Nephron (organoid): ENCODE measurements at regions not wholly inside any gene's neighbourhood (a gene's known extent, or its start where the extent isn't known, plus 50 kb on each side); places are given as distances from the start of the nearest gene placed in this dataset.
"Not testable (repeated sequence)": the region's sequence is repeated elsewhere in the genome, so short reads cannot be mapped to it uniquely, and the experiment has no call there.

Source experiments
- H3K27ac Mint-ChIP-seq, 3 experiments: 2 replicates each; pipeline ENCODE4 v1.8.0; 2020; ENCODE audit warnings: mixed read lengths in 3 of 3, mild to moderate bottlenecking in 2 of 3, moderate library complexity in 1 of 3
- H3K27me3 Mint-ChIP-seq: 2 replicates; pipeline ENCODE4 v1.8.0; 2021; ENCODE audit warnings: low read depth, mild to moderate bottlenecking, moderate library complexity, mixed read lengths
- H3K36me3 Mint-ChIP-seq: 2 replicates; pipeline ENCODE4 v1.8.0; 2020; ENCODE audit warnings: low read depth, mixed read lengths
- H3K4me1 Mint-ChIP-seq: 2 replicates; pipeline ENCODE4 v1.8.0; 2020; ENCODE audit warnings: mixed read lengths
- H3K4me3 Mint-ChIP-seq, 3 experiments: 2 replicates each; pipeline ENCODE4 v1.8.0; 2020; ENCODE audit warnings: mild to moderate bottlenecking in 3 of 3, mixed read lengths in 3 of 3, moderate library complexity in 2 of 3
- H3K9me3 Mint-ChIP-seq: 2 replicates; pipeline ENCODE4 v1.8.0; 2020; ENCODE audit warnings: mixed read lengths
- CTCF ChIP-seq, 3 experiments: fragments of 200-600 bp; sonication (generic); IDR thresholded peaks; one replicate each; pipeline ENCODE4 v1.5.0; 2021; ENCODE audit warnings: antibody characterized with exemption in 3 of 3; ENCODE audit not compliant: unreplicated experiment in 3 of 3

DNA sequence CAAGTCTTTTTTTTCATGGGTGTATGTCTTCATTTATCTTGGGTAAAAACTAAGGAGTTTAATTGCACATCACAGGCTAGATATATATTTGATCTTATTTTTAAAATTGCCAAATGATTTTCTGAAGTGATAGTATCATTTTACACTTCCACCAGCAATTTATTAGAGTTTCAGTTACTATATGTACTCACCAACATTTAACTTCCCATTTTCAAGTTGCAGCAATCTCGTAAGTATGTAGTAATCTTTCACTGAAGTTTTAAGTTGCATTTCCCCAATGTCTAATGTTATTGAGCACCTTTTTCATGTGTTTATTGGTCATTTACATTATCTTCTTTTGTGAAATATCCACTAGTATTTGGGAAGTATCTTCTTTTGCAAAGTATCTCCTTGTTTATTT is 277.4 kb upstream of the CNR1 start:
- no peak for TF ChIP-seq CTCF (IDR thresholded peaks at IDR 0.05; ENCODE audit: unreplicated experiment in 3 of 3)
- H3K36me3 Mint-ChIP-seq, result no peaks in the 10 kb centered on the region
- no peak overlapping the region for H3K4me3 Mint-ChIP-seq
- no peak overlapping the region for H3K27ac Mint-ChIP-seq
- H3K4me1 Mint-ChIP-seq, result no peaks in the 10 kb centered on the region
- H3K27me3 Mint-ChIP-seq, result no peaks in the 10 kb centered on the region
- peaks cover 6% of the 10 kb centered on the region for H3K9me3 Mint-ChIP-seq

GRCh38 chr6:88442737-88443136 is 276.6 kb upstream of the CNR1 start:
- no peaks in the 10 kb centered on the region for H3K36me3 Mint-ChIP-seq
- no peak for TF ChIP-seq CTCF (IDR thresholded peaks at IDR 0.05; ENCODE audit: unreplicated experiment in 3 of 3)
- H3K9me3 Mint-ChIP-seq, result peaks cover 4% of the 10 kb centered on the region
- H3K4me3 Mint-ChIP-seq, result no peak overlapping the region
- H3K27ac Mint-ChIP-seq, result no peak overlapping the region
- H3K4me1 Mint-ChIP-seq, result no peaks in the 10 kb centered on the region
- H3K27me3 Mint-ChIP-seq, result no peaks in the 10 kb centered on the region

DNA sequence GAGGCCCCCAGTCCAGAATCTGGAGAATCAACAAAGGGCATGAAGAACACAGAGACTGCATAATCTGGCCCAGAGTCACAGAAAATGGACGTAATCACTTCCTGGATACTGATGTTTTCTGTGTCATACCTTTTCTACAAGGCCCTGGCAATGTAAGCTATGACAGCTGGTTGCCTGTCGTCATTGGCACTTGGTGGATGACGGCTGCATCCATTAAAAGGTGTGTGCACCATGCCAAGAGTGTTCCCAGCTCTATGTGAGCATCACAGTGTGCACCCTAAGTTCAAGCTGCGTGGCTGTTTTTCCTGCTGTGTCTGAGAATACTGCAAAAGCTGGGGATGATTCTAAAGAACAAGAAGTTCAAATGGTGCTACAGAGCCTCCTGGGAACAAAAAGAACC is 275.2 kb upstream of the CNR1 start:
- no peaks in the 10 kb centered on the region for H3K36me3 Mint-ChIP-seq
- peaks cover 3% of the 10 kb centered on the region for H3K9me3 Mint-ChIP-seq
- H3K27me3 Mint-ChIP-seq, result no peaks in the 10 kb centered on the region
- no peak for TF ChIP-seq CTCF (IDR thresholded peaks at IDR 0.05; ENCODE audit: unreplicated experiment in 3 of 3)
- H3K4me1 Mint-ChIP-seq, result no peaks in the 10 kb centered on the region
- no peak overlapping the region for H3K4me3 Mint-ChIP-seq
- no peak overlapping the region for H3K27ac Mint-ChIP-seq

DNA sequence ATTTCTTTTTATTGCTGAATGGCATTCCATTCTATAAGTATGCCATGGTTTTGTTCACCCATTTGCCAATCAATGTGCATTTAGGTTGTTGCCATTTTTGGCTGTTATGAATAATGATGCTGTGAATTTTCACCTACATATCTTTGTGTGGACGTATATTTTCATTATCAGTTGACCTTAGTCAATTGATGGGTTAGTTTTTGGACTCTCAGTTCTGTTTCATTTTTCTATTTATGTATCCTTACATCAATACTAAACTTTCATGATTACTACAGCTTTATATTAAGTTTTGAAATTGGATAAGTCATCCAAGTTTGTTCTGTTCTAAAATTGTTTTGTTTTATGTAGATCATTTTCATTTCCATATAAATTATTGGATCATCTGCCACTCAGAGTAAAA is 261.9 kb upstream of the CNR1 start:
- Mint-ChIP-seq H3K4me1 (no peaks in the 10 kb centered on the region), H3K27ac (no peak overlapping the region), H3K36me3 (no peaks in the 10 kb centered on the region), H3K27me3 (no peaks in the 10 kb centered on the region), H3K4me3 (no peak overlapping the region), H3K9me3 (no peaks in the 10 kb centered on the region)
- no peak for TF ChIP-seq CTCF (IDR thresholded peaks at IDR 0.05; ENCODE audit: unreplicated experiment in 3 of 3)

- no peaks in the 10 kb centered on the region for H3K36me3 Mint-ChIP-seq
- TF ChIP-seq CTCF (IDR thresholded peaks at IDR 0.05; ENCODE audit: unreplicated experiment in 3 of 3), result no peak
- no peak overlapping the region for H3K4me3 Mint-ChIP-seq
- no peak overlapping the region for H3K27ac Mint-ChIP-seq
- no peaks in the 10 kb centered on the region for H3K4me1 Mint-ChIP-seq
- no peaks in the 10 kb centered on the region for H3K9me3 Mint-ChIP-seq
- no peaks in the 10 kb centered on the region for H3K27me3 Mint-ChIP-seq
These were observed 259.9 kb upstream of the CNR1 start for GRCh38 chr6:88426005-88426404.

- no peak overlapping the region for H3K27ac Mint-ChIP-seq
- no peaks in the 10 kb centered on the region for H3K27me3 Mint-ChIP-seq
- H3K9me3 Mint-ChIP-seq, result no peaks in the 10 kb centered on the region
- H3K36me3 Mint-ChIP-seq, result no peaks in the 10 kb centered on the region
- H3K4me3 Mint-ChIP-seq, result no peak overlapping the region
- no peaks in the 10 kb centered on the region for H3K4me1 Mint-ChIP-seq
- TF ChIP-seq CTCF (IDR thresholded peaks at IDR 0.05; ENCODE audit: unreplicated experiment in 3 of 3), result no peak
These were observed 256.7 kb upstream of the CNR1 start for GRCh38 chr6:88422831-88423230.

DNA sequence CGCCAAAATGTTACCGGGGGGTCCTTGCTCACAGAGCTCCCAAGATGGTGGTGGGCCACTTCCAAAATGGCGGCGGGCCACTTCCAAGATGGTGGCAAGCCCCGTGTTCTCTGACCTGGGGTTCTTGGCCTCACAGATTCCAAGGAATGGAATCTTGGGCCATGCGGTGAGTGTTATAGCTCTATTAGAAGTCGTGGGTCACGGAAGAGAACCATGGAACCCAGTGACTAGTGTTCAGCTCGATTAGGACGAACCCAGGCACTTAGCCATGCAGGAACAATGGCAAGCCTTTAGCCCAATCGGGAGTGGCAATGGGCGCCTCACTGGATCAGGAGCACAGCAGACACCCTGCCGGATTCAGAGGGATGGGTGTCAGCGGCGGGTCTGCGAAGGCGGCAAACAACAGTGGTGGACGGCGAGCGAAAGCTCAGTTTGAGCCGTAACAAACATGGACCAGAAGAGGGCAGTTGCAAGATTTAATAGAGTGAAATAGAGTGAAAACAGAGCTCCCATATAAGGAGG is 254.9 kb upstream of the CNR1 start:
- not testable (repeated sequence) for H3K9me3 Mint-ChIP-seq, H3K4me3 Mint-ChIP-seq, H3K4me1 Mint-ChIP-seq, H3K27ac Mint-ChIP-seq, H3K36me3 Mint-ChIP-seq, H3K27me3 Mint-ChIP-seq

- not testable (repeated sequence) for H3K36me3 Mint-ChIP-seq, H3K9me3 Mint-ChIP-seq, H3K27me3 Mint-ChIP-seq, H3K4me3 Mint-ChIP-seq, H3K27ac Mint-ChIP-seq, H3K4me1 Mint-ChIP-seq
These were observed 253.0 kb upstream of the CNR1 start for GRCh38 chr6:88418921-88419810.

DNA sequence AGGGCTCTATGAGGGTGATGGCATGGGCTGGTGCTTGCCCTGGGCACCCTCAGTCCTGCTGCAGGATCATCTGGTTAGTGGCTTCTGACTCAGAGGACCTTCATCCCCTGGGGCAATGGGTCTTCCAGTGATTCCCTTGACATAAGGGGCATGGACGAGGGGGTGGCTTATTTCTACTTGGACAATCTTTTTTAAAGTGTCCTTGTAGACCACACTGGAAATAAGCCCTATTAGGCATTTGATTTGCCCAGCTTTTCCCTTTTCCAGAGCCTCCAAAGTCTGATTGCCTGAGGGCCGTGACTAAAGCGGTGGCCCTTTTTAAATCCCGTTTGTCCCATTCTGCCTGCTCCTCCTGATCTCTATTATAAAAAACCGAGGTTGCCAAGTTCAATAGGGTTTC is 251.2 kb upstream of the CNR1 start:
- not testable (repeated sequence) for H3K4me3 Mint-ChIP-seq, H3K4me1 Mint-ChIP-seq, H3K27ac Mint-ChIP-seq, H3K27me3 Mint-ChIP-seq, H3K9me3 Mint-ChIP-seq, H3K36me3 Mint-ChIP-seq
